ENCODE measurements at regions not wholly inside any gene's neighbourhood (a gene's known extent, or its start where the extent isn't known, plus 50 kb on each side); places are given as distances from the start of the nearest gene placed in this dataset.

DNA sequence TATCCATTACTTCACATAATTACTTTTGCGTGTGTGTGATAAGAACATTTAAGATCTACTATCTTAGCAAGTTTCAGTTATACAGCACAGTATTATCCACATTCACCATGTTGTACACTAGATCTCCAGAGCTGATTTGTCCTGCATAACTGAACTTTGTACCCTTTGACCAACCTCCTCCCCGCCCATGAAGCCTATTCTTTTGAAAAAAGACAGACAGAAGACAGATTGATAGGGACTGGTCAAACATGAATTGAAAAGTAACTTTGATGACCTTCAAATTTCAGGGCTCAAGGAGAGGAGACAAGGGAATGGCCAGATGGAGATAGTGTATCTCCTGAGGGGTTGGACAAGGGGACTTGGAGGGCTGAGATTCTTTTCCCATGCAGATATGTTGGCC is 96.3 kb downstream of the CMC2 start:
- TF ChIP-seq, protein P1, sequence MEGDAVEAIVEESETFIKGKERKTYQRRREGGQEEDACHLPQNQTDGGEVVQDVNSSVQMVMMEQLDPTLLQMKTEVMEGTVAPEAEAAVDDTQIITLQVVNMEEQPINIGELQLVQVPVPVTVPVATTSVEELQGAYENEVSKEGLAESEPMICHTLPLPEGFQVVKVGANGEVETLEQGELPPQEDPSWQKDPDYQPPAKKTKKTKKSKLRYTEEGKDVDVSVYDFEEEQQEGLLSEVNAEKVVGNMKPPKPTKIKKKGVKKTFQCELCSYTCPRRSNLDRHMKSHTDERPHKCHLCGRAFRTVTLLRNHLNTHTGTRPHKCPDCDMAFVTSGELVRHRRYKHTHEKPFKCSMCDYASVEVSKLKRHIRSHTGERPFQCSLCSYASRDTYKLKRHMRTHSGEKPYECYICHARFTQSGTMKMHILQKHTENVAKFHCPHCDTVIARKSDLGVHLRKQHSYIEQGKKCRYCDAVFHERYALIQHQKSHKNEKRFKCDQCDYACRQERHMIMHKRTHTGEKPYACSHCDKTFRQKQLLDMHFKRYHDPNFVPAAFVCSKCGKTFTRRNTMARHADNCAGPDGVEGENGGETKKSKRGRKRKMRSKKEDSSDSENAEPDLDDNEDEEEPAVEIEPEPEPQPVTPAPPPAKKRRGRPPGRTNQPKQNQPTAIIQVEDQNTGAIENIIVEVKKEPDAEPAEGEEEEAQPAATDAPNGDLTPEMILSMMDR (IDR thresholded peaks at IDR 0.05): no peak
- TF ChIP-seq POLR2A (IDR thresholded peaks at IDR 0.05) (no peak), EP300 (IDR thresholded peaks at IDR 0.05; ENCODE audit: low read depth) (no peak)
